HG03135 (cell line): ENCODE measurements at regions not wholly inside any gene's neighbourhood (a gene's known extent, or its start where the extent isn't known, plus 50 kb on each side); places are given as distances from the start of the nearest gene placed in this dataset.

ENCODE experiments used
- ATAC-seq: cut with Tn5 transposase; IDR thresholded peaks from one replicate; pipeline ENCODE4 v1.9.1; 2021; ENCODE audit warnings: mild to moderate bottlenecking, moderate library complexity; ENCODE audit not compliant: unreplicated experiment

GRCh38 chr10:83921984-83922860 lies 217.1 kb upstream of the GHITM start:
- no peak for ATAC-seq

- no peak for ATAC-seq
Observed at GRCh38 chr10:83925133-83925532, 214.2 kb upstream of the GHITM start.

GRCh38 chr10:83926606-83927005 lies 212.7 kb upstream of the GHITM start:
- no peak for ATAC-seq

- no peak for ATAC-seq
Observed at GRCh38 chr10:83927166-83927565, 212.1 kb upstream of the GHITM start.

- ATAC-seq = no peak
Observed at GRCh38 chr10:83929399-83929798, 209.9 kb upstream of the GHITM start.

GRCh38 chr10:83931669-83932068 lies 207.6 kb upstream of the GHITM start:
- ATAC-seq = no peak

- no peak for ATAC-seq
Observed at GRCh38 chr10:83932245-83932644, 207.1 kb upstream of the GHITM start.

GRCh38 chr10:83934062-83934461 lies 205.2 kb upstream of the GHITM start:
- ATAC-seq = no peak

GRCh38 chr10:83934641-83935338 lies 204.5 kb upstream of the GHITM start:
- ATAC-seq = no peak

GRCh38 chr10:83935339-83935736 lies 204.0 kb upstream of the GHITM start:
- ATAC-seq = no peak

GRCh38 chr10:83935911-83936310 lies 203.4 kb upstream of the GHITM start:
- ATAC-seq = no peak

- no peak for ATAC-seq
Observed at GRCh38 chr10:83937161-83937560, 202.1 kb upstream of the GHITM start.

GRCh38 chr10:83937826-83938225 lies 201.5 kb upstream of the GHITM start:
- no peak for ATAC-seq

- ATAC-seq = no peak
Observed at GRCh38 chr10:83941189-83941588, 198.1 kb upstream of the GHITM start.

GRCh38 chr10:83942410-83942809 lies 196.9 kb upstream of the GHITM start:
- no peak for ATAC-seq

- ATAC-seq = no peak
Observed at GRCh38 chr10:83943049-83943448, 196.3 kb upstream of the GHITM start.

GRCh38 chr10:83943920-83944319 lies 195.4 kb upstream of the GHITM start:
- no peak for ATAC-seq

- no peak for ATAC-seq
Observed at GRCh38 chr10:83945982-83946718, 193.2 kb upstream of the GHITM start.

GRCh38 chr10:83952314-83952713 lies 187.0 kb upstream of the GHITM start:
- no peak for ATAC-seq

- ATAC-seq = no peak
Observed at GRCh38 chr10:83953589-83953988, 185.7 kb upstream of the GHITM start.

GRCh38 chr10:83954193-83954799 lies 185.0 kb upstream of the GHITM start:
- no peak for ATAC-seq
